LNCAP (cell line): ENCODE measurements at regions not wholly inside any gene's neighbourhood (a gene's known extent, or its start where the extent isn't known, plus 50 kb on each side); places are given as distances from the start of the nearest gene placed in this dataset.

Experiments used
- CTCF ChIP-seq: fragments of 450-650 bp; IDR thresholded peaks from 2 replicates; pipeline ENCODE4 v1.5.1; 2017; ENCODE audit warnings: mild to moderate bottlenecking

DNA sequence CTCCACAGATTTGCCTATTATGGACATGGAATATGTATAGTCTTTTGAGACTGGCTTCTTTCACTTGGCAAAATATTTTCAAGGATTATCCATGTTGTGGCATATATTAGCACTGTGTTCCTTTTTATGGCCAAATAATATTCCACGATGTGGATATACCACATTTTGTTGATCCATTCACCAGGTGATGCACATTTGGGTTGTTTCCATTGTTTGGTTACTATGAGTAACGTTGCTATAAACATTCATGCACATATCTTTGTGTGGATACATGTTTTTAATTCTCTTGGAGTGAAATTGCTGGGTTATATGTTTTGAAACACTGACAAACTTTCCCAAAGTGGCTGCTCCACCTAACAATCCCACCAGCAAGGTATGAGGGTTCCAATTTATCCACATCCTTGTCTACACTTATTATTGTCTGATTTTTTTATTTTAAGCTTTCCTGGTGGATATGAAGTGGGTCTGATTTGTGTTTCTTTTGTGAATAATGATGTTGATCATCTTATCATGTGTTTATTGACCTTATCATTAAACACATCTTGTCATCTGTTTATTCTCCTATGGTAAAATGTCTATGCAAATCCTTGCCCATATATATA is 116.2 kb upstream of the FRMD6 start:
- TF ChIP-seq CTCF = no peak

GRCh38 chr14:51538973-51539372 is 112.7 kb upstream of the FRMD6 start:
- TF ChIP-seq CTCF = no peak

GRCh38 chr14:51539571-51540037 is 112.1 kb upstream of the FRMD6 start:
- TF ChIP-seq CTCF = no peak

- TF ChIP-seq CTCF = no peak
Measured at GRCh38 chr14:51540364-51540763, 111.3 kb upstream of the FRMD6 start.

GRCh38 chr14:51544471-51544870 is 107.2 kb upstream of the FRMD6 start:
- no peak for TF ChIP-seq CTCF

GRCh38 chr14:51544901-51545300 is 106.8 kb upstream of the FRMD6 start:
- TF ChIP-seq CTCF = no peak

DNA sequence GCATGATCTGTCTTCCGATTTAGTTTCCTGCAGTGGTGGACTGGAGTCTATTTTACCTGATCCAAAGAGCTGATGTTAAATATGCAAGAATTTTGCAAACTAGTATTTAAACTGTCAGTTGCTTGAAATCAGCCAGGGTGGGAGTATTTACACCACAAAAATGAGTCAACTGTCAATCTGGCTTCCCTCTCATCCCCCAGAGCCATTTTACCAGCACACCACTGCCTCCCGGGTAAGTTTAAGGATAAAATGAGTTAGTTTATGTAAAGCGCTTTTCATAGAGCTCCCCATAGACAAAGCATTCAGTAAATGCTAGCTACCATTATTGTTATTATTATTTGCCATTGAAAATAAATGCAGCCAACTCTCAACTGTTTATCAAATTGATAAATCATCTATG is 106.3 kb upstream of the FRMD6 start:
- TF ChIP-seq CTCF = no peak

- no peak for TF ChIP-seq CTCF
Measured at GRCh38 chr14:51546099-51546498, 105.6 kb upstream of the FRMD6 start.
